ENCODE measurements at regions not wholly inside any gene's neighbourhood (a gene's known extent, or its start where the extent isn't known, plus 50 kb on each side); places are given as distances from the start of the nearest gene placed in this dataset.

DNA sequence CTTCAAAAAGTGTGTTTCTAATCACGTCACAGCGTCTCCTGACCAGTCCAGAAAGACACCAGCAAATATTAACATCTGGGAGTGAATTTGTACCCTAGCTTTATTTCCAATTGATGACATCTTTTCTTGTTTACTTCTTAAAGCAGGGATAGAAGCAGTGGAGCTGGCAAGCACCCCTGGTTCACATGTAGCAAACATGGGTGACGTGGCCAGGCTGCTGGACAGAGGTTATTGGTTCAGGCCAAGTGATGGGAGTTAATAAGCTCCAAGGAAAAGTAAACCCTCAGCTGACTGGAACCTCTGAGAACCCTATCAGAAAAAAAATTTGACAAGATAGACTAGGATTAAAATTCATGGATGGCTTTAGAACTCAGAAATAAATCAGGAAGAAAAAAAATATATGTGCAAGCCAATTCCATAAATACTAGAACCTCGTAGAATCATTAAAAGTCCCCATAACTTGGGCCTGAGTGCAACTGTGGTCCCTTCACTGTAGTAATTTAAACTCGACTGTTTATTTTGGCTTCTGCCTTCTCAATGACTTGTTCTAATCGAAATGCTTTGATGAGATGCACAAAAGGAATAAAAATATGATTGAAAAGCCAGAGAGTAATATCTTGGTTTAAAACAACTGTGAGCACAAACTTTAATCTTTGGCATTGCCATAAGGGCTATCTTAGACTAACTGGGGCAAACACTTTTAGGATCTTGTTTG, 121.5 kb upstream of the CTAGE1 start:
- Histone ChIP-seq H3K9me3 (no peaks in the 10 kb centered on the region), H3K27me3 (no peaks in the 10 kb centered on the region), H3K4me3 (no peak overlapping the region), H3K4me1 (no peaks in the 10 kb centered on the region), H3K27ac (no peak overlapping the region), H3K36me3 (no peaks in the 10 kb centered on the region)
- no peak for ATAC-seq
- intact Hi-C loops (cut with DNase I): no loop called here
- no peak for DNase-seq
- TF ChIP-seq, protein P1, sequence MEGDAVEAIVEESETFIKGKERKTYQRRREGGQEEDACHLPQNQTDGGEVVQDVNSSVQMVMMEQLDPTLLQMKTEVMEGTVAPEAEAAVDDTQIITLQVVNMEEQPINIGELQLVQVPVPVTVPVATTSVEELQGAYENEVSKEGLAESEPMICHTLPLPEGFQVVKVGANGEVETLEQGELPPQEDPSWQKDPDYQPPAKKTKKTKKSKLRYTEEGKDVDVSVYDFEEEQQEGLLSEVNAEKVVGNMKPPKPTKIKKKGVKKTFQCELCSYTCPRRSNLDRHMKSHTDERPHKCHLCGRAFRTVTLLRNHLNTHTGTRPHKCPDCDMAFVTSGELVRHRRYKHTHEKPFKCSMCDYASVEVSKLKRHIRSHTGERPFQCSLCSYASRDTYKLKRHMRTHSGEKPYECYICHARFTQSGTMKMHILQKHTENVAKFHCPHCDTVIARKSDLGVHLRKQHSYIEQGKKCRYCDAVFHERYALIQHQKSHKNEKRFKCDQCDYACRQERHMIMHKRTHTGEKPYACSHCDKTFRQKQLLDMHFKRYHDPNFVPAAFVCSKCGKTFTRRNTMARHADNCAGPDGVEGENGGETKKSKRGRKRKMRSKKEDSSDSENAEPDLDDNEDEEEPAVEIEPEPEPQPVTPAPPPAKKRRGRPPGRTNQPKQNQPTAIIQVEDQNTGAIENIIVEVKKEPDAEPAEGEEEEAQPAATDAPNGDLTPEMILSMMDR (IDR thresholded peaks at IDR 0.05): no peak

DNA sequence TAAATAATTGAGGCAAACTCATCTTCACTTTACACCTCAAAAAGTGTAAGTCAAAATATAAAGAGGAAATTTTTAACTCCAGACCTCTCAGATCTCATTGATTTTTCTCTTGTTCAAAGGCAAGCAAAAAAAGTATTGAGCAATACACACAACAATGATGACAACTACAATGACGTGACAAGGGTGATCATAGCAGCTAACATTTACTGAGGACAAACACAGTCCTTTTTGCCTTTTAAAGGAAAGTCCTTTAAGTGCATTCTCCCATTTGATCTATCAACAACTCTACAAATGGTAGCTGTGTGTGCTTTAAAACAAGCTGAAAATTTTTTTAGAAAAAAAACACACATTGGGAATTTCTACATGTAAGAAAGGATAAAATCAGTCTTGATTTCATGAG, 123.5 kb upstream of the CTAGE1 start:
- H3K27ac ChIP-seq: no peak overlapping the region
- no peaks in the 10 kb centered on the region for H3K36me3 ChIP-seq
- no peak overlapping the region for H3K4me3 ChIP-seq
- ATAC-seq: no peak
- intact Hi-C loops (cut with DNase I): loop anchor here in 1 of 2 donors (10.0 kb wide), 1 partner anchor 46 kb away; no protein-coding TSS in a partner anchor
- no peaks in the 10 kb centered on the region for H3K27me3 ChIP-seq
- H3K9me3 ChIP-seq: no peaks in the 10 kb centered on the region
- H3K4me1 ChIP-seq: no peaks in the 10 kb centered on the region
- TF ChIP-seq, protein P1 (IDR thresholded peaks at IDR 0.05): no peak
- no peak for DNase-seq

DNA sequence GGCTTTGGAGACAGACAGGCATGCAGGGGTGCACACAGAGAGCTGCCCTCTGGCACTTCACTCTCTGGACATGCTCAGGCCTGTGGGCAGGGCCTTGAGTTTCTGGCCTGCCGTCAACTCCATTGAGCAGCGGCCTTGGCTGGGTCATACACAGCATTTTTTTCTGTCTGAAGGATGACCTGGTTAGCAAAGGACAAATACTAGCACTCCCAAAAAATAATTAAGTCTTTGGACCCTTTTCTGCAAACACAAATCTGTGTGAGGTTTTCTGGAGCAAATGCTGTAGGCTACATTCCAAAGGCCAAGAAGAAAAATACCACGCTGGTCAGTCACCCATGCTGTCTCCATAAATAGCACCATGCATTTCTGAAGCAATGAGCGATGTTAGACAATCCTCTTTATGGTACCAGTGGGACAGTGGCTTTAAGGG, 124.7 kb upstream of the CTAGE1 start:
- DNase-seq: peak in 1 of 4 donors; percentile 53
- H3K4me3 ChIP-seq: no peak overlapping the region
- H3K9me3 ChIP-seq: no peaks in the 10 kb centered on the region
- intact Hi-C loops (cut with DNase I): loop anchor here in 1 of 2 donors (10.0 kb wide), 1 partner anchor 48 kb away; no protein-coding TSS in a partner anchor
- H3K4me1 ChIP-seq: no peaks in the 10 kb centered on the region
- H3K27me3 ChIP-seq: no peaks in the 10 kb centered on the region
- peak; percentile 90 for ATAC-seq
- TF ChIP-seq, protein P1 (IDR thresholded peaks at IDR 0.05): no peak
- H3K36me3 ChIP-seq: no peaks in the 10 kb centered on the region
- H3K27ac ChIP-seq: no peak overlapping the region

DNA sequence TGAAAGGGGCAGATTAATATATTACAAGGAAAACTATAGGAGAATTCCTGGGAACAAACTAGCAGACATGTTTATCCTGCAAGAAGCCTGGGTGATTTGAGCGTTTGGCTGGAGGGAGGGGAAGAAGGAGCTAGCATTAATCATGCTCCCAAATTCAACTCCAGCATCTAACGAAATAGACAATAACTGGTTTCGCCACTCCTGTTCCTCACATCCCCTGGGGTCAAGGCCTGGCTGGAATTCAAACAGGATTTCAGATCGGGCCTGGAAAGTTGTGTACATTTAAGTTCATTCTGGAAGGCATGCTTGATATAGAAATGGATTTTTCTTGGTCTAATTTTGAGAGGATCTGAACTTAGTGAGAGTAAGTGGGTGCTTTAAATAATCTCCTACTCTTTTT, 126.1 kb upstream of the CTAGE1 start:
- H3K27ac ChIP-seq: no peak overlapping the region
- no peaks in the 10 kb centered on the region for H3K9me3 ChIP-seq
- TF ChIP-seq, protein P1 (IDR thresholded peaks at IDR 0.05): no peak
- no peaks in the 10 kb centered on the region for H3K4me1 ChIP-seq
- intact Hi-C loops (cut with DNase I): loop anchor here in 1 of 2 donors (10.0 kb wide), 1 partner anchor 49 kb away; no protein-coding TSS in a partner anchor
- H3K27me3 ChIP-seq: no peaks in the 10 kb centered on the region
- ATAC-seq: no peak
- no peaks in the 10 kb centered on the region for H3K36me3 ChIP-seq
- no peak overlapping the region for H3K4me3 ChIP-seq
- DNase-seq: no peak

DNA sequence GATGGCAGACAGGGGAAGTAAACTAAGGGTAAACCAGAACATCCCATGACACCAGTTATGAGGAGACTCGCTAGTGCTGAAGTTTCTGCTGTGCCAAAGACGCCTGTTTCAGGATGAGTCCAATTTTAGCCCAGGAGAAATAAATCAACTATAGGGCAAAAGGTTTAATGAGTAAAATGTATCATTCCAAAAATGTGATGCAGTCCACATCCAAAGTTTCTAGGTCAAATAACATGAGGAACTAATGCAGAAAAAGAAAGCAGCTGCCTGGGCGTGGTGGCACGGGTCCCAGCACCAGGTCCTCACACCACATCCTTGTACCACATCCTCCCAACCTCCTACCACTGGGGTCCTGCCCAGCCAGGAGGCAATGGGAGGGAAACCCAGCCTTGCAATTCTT, 126.9 kb upstream of the CTAGE1 start:
- no peaks in the 10 kb centered on the region for H3K36me3 ChIP-seq
- DNase-seq (no peak), ATAC-seq (no peak)
- TF ChIP-seq, protein P1 (IDR thresholded peaks at IDR 0.05): no peak
- H3K27me3 ChIP-seq: no peaks in the 10 kb centered on the region
- no peak overlapping the region for H3K4me3 ChIP-seq
- intact Hi-C loops (cut with DNase I): loop anchor here in 1 of 2 donors (10.0 kb wide), 1 partner anchor 50 kb away; no protein-coding TSS in a partner anchor
- H3K27ac ChIP-seq: no peak overlapping the region
- H3K9me3 ChIP-seq: no peaks in the 10 kb centered on the region
- H3K4me1 ChIP-seq: no peaks in the 10 kb centered on the region
